Panc1 (cell line): ENCODE measurements at regions not wholly inside any gene's neighbourhood (a gene's known extent, or its start where the extent isn't known, plus 50 kb on each side); places are given as distances from the start of the nearest gene placed in this dataset.

Experiments
- ATAC-seq: fragments of 200-7000 bp; cut with Tn5 transposase; 2 replicates; pipeline ENCODE4 v1.9.1; 2020; ENCODE audit warnings: mild to moderate bottlenecking, moderate library complexity
- BruUV-seq: library from RNA; stranded (reverse); fragments of 400-500 nt; replicated peaks from 2 replicates; lab custom pipeline; 2021; lab: Mats Ljungman, UMichigan
- CTCF ChIA-PET: fragments of 300-600 bp; sonication (Branson Sonifier 250); formaldehyde crosslinking; loops from one replicate; lab custom pipeline; 2022; ENCODE audit warnings: antibody characterized with exemption; lab: Charles Lee
- POLR2A ChIA-PET: fragments of 300-600 bp; sonication (Branson Sonifier 250); formaldehyde crosslinking; loops from one replicate; lab custom pipeline; 2022; ENCODE audit warnings: antibody characterized with exemption; lab: Charles Lee
- DNase-seq: peaks from one replicate; pipeline ENCODE4 v3.0.0-alpha.2; 2010; ENCODE audit warnings: low read depth, low spot score
- H3K27ac ChIP-seq: 2 replicates; pipeline ENCODE4 v1.5.1; 2011; ENCODE audit warnings: mild to moderate bottlenecking, low read length, inconsistent platforms
- H3K27me3 ChIP-seq: fragments of 200-500 bp; sonication (Bioruptor generic); 2 replicates; pipeline ENCODE4 v1.6.0; 2014; ENCODE audit warnings: low read length, inconsistent platforms; ENCODE audit not compliant: control insufficient read depth, insufficient read depth
- H3K36me3 ChIP-seq: fragments of 200-500 bp; sonication (Bioruptor generic); 2 replicates; pipeline ENCODE4 v1.5.1; 2014; ENCODE audit warnings: inconsistent platforms, mild to moderate bottlenecking, low read length, moderate library complexity; ENCODE audit not compliant: control insufficient read depth, insufficient read depth
- H3K4me1 ChIP-seq: 2 replicates; pipeline ENCODE4 v1.5.1; 2011; ENCODE audit warnings: inconsistent platforms, mild to moderate bottlenecking, low read length, moderate library complexity; ENCODE audit not compliant: control insufficient read depth, insufficient read depth
- H3K4me3 ChIP-seq, 2 experiments: 2 replicates each; pipeline ENCODE4 v1.5.1; 2011 to 2012; ENCODE audit warnings: low read depth in 2 of 2, low read length in 2 of 2, mild to moderate bottlenecking in 2 of 2, inconsistent platforms in 1 of 2, moderate library complexity in 1 of 2
- H3K9me3 ChIP-seq: fragments of 200-500 bp; sonication (Bioruptor generic); 2 replicates; pipeline ENCODE4 v1.5.1; 2014; ENCODE audit warnings: low read depth, mild to moderate bottlenecking, inconsistent platforms, low read length, moderate library complexity; ENCODE audit not compliant: control insufficient read depth, insufficient read depth
- CTCF ChIP-seq: fragments of 450-650 bp; IDR thresholded peaks from 2 replicates; pipeline ENCODE4 v1.5.1; 2017; ENCODE audit warnings: mild to moderate bottlenecking
- POLR2AphosphoS5 ChIP-seq: IDR thresholded peaks from 2 replicates; pipeline ENCODE4 v1.6.1; 2012; ENCODE audit warnings: mild to moderate bottlenecking, low read depth, low read length, moderate library complexity
- REST ChIP-seq, 2 experiments: IDR thresholded peaks; 2 replicates each; pipeline ENCODE4 v1.6.1; 2011 to 2012; ENCODE audit warnings: low read depth in 2 of 2, control low read depth in 1 of 2, low read length in 1 of 2, mild to moderate bottlenecking in 1 of 2, moderate library complexity in 1 of 2; ENCODE audit not compliant: insufficient read depth in 1 of 2
- SIN3A ChIP-seq: IDR thresholded peaks from 2 replicates; pipeline ENCODE4 v1.6.1; 2012; ENCODE audit warnings: low read depth, mild to moderate bottlenecking, low read length, moderate library complexity, borderline replicate concordance; ENCODE audit not compliant: insufficient read depth
- TCF7L2 ChIP-seq: IDR thresholded peaks from 2 replicates; pipeline ENCODE4 v1.6.1; 2011; ENCODE audit warnings: mild to moderate bottlenecking, low read depth, low read length, inconsistent platforms
- in situ Hi-C: cut with HindIII; loops from 2 replicates; pipeline ENCODE4 v1.10.0; 2016; ENCODE audit warnings: low sequenced_read_pairs, low pct_unique_long_range_greater_than_20kb
- intact Hi-C: fragments of 100-400 bp; cut with micrococcal nuclease; formaldehyde crosslinking; loops from one replicate; pipeline ENCODE4 v1.10.0; 2022; ENCODE audit not compliant: unreplicated experiment

- H3K4me3 ChIP-seq: no peak overlapping the region
- TF ChIP-seq REST (IDR thresholded peaks at IDR 0.05; ENCODE audit: insufficient read depth in 1 of 2, low read depth in 2 of 2, low read length in 1 of 2) (no peak), POLR2AphosphoS5 (no peak), TCF7L2 (no peak), CTCF (no peak)
- no peaks in the 10 kb centered on the region for H3K27me3 ChIP-seq
- intact Hi-C loops: no loop called here
- CTCF ChIA-PET: no interaction called here
- no peak overlapping the region for H3K27ac ChIP-seq
- no peaks in the 10 kb centered on the region for H3K36me3 ChIP-seq
- no peaks in the 10 kb centered on the region for H3K9me3 ChIP-seq
- no peaks in the 10 kb centered on the region for H3K4me1 ChIP-seq
- POLR2A ChIA-PET: no interaction called here
- ATAC-seq (no peak), DNase-seq (no peak)
- BruUV-seq: no TSS peak
- in situ Hi-C loops: no loop called here
Observed at GRCh38 chr3:102307442-102307841, 127.4 kb upstream of the ZPLD1 start.

GRCh38 chr3:102329066-102329465 is 105.7 kb upstream of the ZPLD1 start:
- Histone ChIP-seq H3K36me3 (no peaks in the 10 kb centered on the region; the same call in 1 of the 2 replicates), H3K27me3 (no peaks in the 10 kb centered on the region), H3K4me3 (no peak overlapping the region), H3K9me3 (no peaks in the 10 kb centered on the region), H3K27ac (no peak overlapping the region), H3K4me1 (no peaks in the 10 kb centered on the region)
- intact Hi-C loops (no loop called here), in situ Hi-C loops (no loop called here)
- no peak for ATAC-seq
- no TSS peak for BruUV-seq
- TF ChIP-seq POLR2AphosphoS5 (no peak), REST (IDR thresholded peaks at IDR 0.05; ENCODE audit: insufficient read depth in 1 of 2, low read depth in 2 of 2, low read length in 1 of 2) (no peak), TCF7L2 (no peak), SIN3A (no peak), CTCF (no peak)
- POLR2A ChIA-PET: no interaction called here
- DNase-seq: no peak
- CTCF ChIA-PET: no interaction called here
